ENCODE measurements at regions not wholly inside any gene's neighbourhood (a gene's known extent, or its start where the extent isn't known, plus 50 kb on each side); places are given as distances from the start of the nearest gene placed in this dataset.

DNA sequence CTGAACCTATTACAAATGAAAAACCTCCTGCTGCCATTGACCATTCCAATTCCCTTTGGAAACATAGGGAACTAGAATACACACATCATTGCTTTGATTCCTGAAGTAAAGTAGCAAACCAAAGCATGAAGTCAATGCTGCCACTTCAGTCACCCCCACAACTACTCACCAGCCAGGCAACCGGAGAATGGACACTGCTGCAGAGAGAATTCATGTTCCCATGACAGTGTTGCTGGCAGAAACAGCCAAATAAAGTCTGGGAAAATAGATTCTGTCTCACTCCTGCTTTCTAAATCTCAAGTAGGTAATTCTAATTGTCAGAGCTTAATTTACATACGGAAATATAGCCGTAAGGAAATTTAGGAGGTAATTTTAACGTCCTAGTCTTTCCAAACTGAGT, 162.9 kb upstream of the PLPPR1 start:
- H3K36me3 ChIP-seq, result no peaks in the 10 kb centered on the region
- TF ChIP-seq POLR2AphosphoS5 (IDR thresholded peaks at IDR 0.05) (no peak), POLR2A (IDR thresholded peaks at IDR 0.05) (no peak), CTCF (IDR thresholded peaks at IDR 0.05) (no peak)
- intact Hi-C loops (cut with DNase I), result no loop called here
- H3K9me3 ChIP-seq, result no peaks in the 10 kb centered on the region
- no peaks in the 10 kb centered on the region for H3K27me3 ChIP-seq (replicated peaks; ENCODE audit: insufficient read depth)
- 78% methylated on average over 4 of the region's 4 CpGs for WGBS
- no peak overlapping the region for H3K4me3 ChIP-seq
- H3K27ac ChIP-seq, result no peak overlapping the region
- DNase-seq (ENCODE audit: low spot score), result no peak
- no peaks in the 10 kb centered on the region for H3K4me1 ChIP-seq (replicated peaks)

GRCh38 chr9:100869326-100869725, 159.2 kb upstream of the PLPPR1 start:
- DNase-seq (ENCODE audit: low spot score), result no peak
- H3K4me3 ChIP-seq, result no peak overlapping the region
- no peaks in the 10 kb centered on the region for H3K27me3 ChIP-seq (replicated peaks; ENCODE audit: insufficient read depth)
- TF ChIP-seq POLR2AphosphoS5 (IDR thresholded peaks at IDR 0.05) (no peak), POLR2A (IDR thresholded peaks at IDR 0.05) (no peak), CTCF (IDR thresholded peaks at IDR 0.05) (no peak)
- intact Hi-C loops (cut with DNase I), result no loop called here
- H3K4me1 ChIP-seq (replicated peaks), result no peaks in the 10 kb centered on the region
- H3K27ac ChIP-seq, result no peak overlapping the region
- H3K36me3 ChIP-seq, result no peaks in the 10 kb centered on the region
- WGBS, result 78% methylated on average over 3 of the region's 3 CpGs
- H3K9me3 ChIP-seq, result no peaks in the 10 kb centered on the region

- TF ChIP-seq CTCF (IDR thresholded peaks at IDR 0.05) (no peak), POLR2AphosphoS5 (IDR thresholded peaks at IDR 0.05) (no peak), POLR2A (IDR thresholded peaks at IDR 0.05) (no peak)
- Histone ChIP-seq H3K4me1 (replicated peaks) (no peaks in the 10 kb centered on the region), H3K4me3 (no peak overlapping the region), H3K27me3 (replicated peaks; ENCODE audit: insufficient read depth) (no peaks in the 10 kb centered on the region), H3K36me3 (no peaks in the 10 kb centered on the region), H3K27ac (no peak overlapping the region), H3K9me3 (no peaks in the 10 kb centered on the region)
- WGBS, result 95% methylated on average over 1 of the region's 1 CpG
- DNase-seq (ENCODE audit: low spot score), result no peak
- intact Hi-C loops (cut with DNase I), result no loop called here
Measured at GRCh38 chr9:100879884-100880283, 148.6 kb upstream of the PLPPR1 start.

GRCh38 chr9:100880284-100880683, 148.2 kb upstream of the PLPPR1 start:
- no peak overlapping the region for H3K4me3 ChIP-seq
- 91% methylated on average over 2 of the region's 2 CpGs for WGBS
- TF ChIP-seq POLR2A (IDR thresholded peaks at IDR 0.05) (no peak), POLR2AphosphoS5 (IDR thresholded peaks at IDR 0.05) (no peak), CTCF (IDR thresholded peaks at IDR 0.05) (no peak)
- intact Hi-C loops (cut with DNase I), result no loop called here
- no peaks in the 10 kb centered on the region for H3K4me1 ChIP-seq (replicated peaks)
- H3K36me3 ChIP-seq, result no peaks in the 10 kb centered on the region
- no peak overlapping the region for H3K27ac ChIP-seq
- no peaks in the 10 kb centered on the region for H3K27me3 ChIP-seq (replicated peaks; ENCODE audit: insufficient read depth)
- no peaks in the 10 kb centered on the region for H3K9me3 ChIP-seq
- DNase-seq (ENCODE audit: low spot score), result no peak

- no peak for DNase-seq (ENCODE audit: low spot score)
- 41% methylated on average over 4 of the region's 4 CpGs for WGBS
- no peak for TF ChIP-seq CTCF (IDR thresholded peaks at IDR 0.05)
- TF ChIP-seq POLR2A (IDR thresholded peaks at IDR 0.05), result no peak
- TF ChIP-seq POLR2AphosphoS5 (IDR thresholded peaks at IDR 0.05), result no peak
Measured at GRCh38 chr9:100884518-100884917, 144.0 kb upstream of the PLPPR1 start.

More at GRCh38 chr9:100884518-100884917, 144.0 kb upstream of the PLPPR1 start:
- Histone ChIP-seq H3K4me1 (replicated peaks) (no peaks in the 10 kb centered on the region), H3K4me3 (no peak overlapping the region), H3K27me3 (replicated peaks; ENCODE audit: insufficient read depth) (no peaks in the 10 kb centered on the region), H3K9me3 (no peaks in the 10 kb centered on the region), H3K36me3 (no peaks in the 10 kb centered on the region), H3K27ac (no peak overlapping the region)
- intact Hi-C loops (cut with DNase I), result no loop called here

Data from prostate gland (tissue), 2 donors.